Body of pancreas (tissue), 4 donors: ENCODE measurements at regions not wholly inside any gene's neighbourhood (a gene's known extent, or its start where the extent isn't known, plus 50 kb on each side); places are given as distances from the start of the nearest gene placed in this dataset.

ENCODE experiments used
- ATAC-seq: fragments of 150-250 bp; one replicate; pipeline ENCODE4 v1.9.1; 2016
- DNase-seq, 4 donors: peaks; one replicate each; pipeline ENCODE4 v3.0.0-alpha.2; 2019
- H3K27ac ChIP-seq, 4 donors: fragments of 200-600 bp; sonication (generic); 1 replicate in 3 of 4; 2 replicates in 1 of 4; pipeline versions ENCODE4 v1.5.1 to v1.6.1; 2016 to 2019; ENCODE audit warnings: mild to moderate bottlenecking in 1 of 4, mixed read lengths in 1 of 4, moderate library complexity in 1 of 4
- H3K27me3 ChIP-seq, 2 donors: fragments of 200-600 bp; sonication (generic); one replicate each; pipeline ENCODE4 v1.6.0; 2016; ENCODE audit warnings: mild to moderate bottlenecking in 1 of 2
- H3K36me3 ChIP-seq, 2 donors: fragments of 200-600 bp; sonication (generic); replicated peaks in 1 of 2; 2 replicates each; pipeline ENCODE4 v1.5.1; 2016; ENCODE audit warnings: low read depth in 2 of 2; ENCODE audit not compliant: insufficient read depth in 1 of 2
- H3K4me1 ChIP-seq: fragments of 200-600 bp; sonication (generic); one replicate; pipeline ENCODE4 v1.6.0; 2016
- H3K4me3 ChIP-seq, 2 donors: fragments of 200-600 bp; sonication (generic); 1 replicate in 1 of 2; 2 replicates in 1 of 2; pipeline ENCODE4 v1.5.1; 2016 to 2019
- H3K9me3 ChIP-seq, 3 donors: fragments of 200-600 bp; sonication (generic); 1 replicate in 2 of 3; 2 replicates in 1 of 3; pipeline ENCODE4 v1.5.1; 2016
- POLR2A ChIP-seq, 3 donors: fragments of 450-650 bp; IDR thresholded peaks; one replicate each; pipeline ENCODE4 v1.6.1; 2016; ENCODE audit warnings: antibody characterized with exemption in 3 of 3, mild to moderate bottlenecking in 2 of 3
- WGBS, 2 donors: methylation state at CpG; one replicate each; pipeline ENCODE4 v1.1.5; 2017; 5-methylcytosine and 5-hydroxymethylcytosine counted together
- intact Hi-C: fragments of 100-400 bp; cut with DNase I; formaldehyde crosslinking; loops from one replicate; pipeline ENCODE4 v1.15.1; 2023
- TF ChIP-seq, protein P1 (sequence below), 7 experiments: fragments of 450-650 bp in 4 of 7; fragments of 200-600 bp in 3 of 7; sonication (generic) in 3 of 7; IDR thresholded peaks; one replicate each; pipeline ENCODE4 v1.5.1; 2016 to 2019; ENCODE audit warnings: antibody characterized with exemption in 7 of 7

DNA sequence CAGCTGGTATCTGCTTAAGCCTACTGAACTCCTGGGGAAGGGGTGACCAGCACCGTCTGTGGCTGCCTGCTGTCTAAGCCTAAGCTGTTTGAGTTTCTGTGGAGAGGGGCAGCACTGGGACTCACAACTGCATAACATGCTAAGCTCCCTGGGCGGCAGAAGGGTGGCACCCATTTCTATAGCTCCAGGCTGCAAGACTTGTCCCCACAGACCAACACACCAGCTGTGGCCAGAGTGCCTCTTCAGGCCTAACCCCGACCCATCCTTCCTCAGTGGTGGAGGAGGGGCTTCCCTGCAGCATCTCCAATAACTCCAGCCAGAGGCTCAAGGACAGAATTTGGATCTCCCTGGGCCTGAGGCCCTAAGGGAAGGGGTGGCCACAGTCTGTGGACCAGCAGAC, 464.1 kb downstream of the SEMA3D start:
- Histone ChIP-seq H3K4me3 (no peak overlapping the region), H3K36me3 (no peaks in the 10 kb centered on the region), H3K9me3 (no peaks in the 10 kb centered on the region), H3K27me3 (no peaks in the 10 kb centered on the region), H3K4me1 (no peaks in the 10 kb centered on the region), H3K27ac (no peak overlapping the region)
- no peak for DNase-seq
- TF ChIP-seq, protein P1, sequence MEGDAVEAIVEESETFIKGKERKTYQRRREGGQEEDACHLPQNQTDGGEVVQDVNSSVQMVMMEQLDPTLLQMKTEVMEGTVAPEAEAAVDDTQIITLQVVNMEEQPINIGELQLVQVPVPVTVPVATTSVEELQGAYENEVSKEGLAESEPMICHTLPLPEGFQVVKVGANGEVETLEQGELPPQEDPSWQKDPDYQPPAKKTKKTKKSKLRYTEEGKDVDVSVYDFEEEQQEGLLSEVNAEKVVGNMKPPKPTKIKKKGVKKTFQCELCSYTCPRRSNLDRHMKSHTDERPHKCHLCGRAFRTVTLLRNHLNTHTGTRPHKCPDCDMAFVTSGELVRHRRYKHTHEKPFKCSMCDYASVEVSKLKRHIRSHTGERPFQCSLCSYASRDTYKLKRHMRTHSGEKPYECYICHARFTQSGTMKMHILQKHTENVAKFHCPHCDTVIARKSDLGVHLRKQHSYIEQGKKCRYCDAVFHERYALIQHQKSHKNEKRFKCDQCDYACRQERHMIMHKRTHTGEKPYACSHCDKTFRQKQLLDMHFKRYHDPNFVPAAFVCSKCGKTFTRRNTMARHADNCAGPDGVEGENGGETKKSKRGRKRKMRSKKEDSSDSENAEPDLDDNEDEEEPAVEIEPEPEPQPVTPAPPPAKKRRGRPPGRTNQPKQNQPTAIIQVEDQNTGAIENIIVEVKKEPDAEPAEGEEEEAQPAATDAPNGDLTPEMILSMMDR (IDR thresholded peaks at IDR 0.05): no peak
- TF ChIP-seq POLR2A (IDR thresholded peaks at IDR 0.05): no peak
- no peak for ATAC-seq
- intact Hi-C loops: no loop called here
- 53 to 80% methylated on average over 1 to 3 of the region's 3 CpGs for WGBS, 2 donors

DNA sequence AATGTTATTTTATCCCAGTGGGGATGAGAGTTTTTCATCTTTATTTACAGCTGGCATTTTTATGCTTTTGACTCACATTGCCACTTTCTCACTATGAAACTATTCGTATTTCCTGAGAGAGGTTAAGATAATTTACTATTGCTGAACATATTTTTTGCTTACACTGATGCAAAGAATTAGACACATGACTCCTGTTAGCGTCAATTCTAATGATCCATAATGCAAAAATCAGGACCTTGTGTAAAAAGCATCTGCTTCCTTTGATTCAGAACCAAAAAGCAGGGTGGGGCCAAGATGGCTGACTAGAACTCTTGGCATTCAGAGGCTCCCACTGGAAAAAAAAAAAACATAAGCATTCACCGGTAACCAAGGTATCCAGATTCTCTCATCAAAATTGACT, 464.8 kb downstream of the SEMA3D start:
- H3K27me3 ChIP-seq: no peaks in the 10 kb centered on the region
- H3K36me3 ChIP-seq: no peaks in the 10 kb centered on the region
- ATAC-seq: no peak
- H3K4me1 ChIP-seq: no peaks in the 10 kb centered on the region
- no peaks in the 10 kb centered on the region for H3K9me3 ChIP-seq
- H3K27ac ChIP-seq: no peak overlapping the region
- WGBS, 2 donors: 77 to 78% methylated on average over 3 of the region's 3 CpGs
- no peak overlapping the region for H3K4me3 ChIP-seq
- TF ChIP-seq, protein P1 (IDR thresholded peaks at IDR 0.05): no peak
- TF ChIP-seq POLR2A (IDR thresholded peaks at IDR 0.05): no peak
- intact Hi-C loops: no loop called here
- DNase-seq: no peak

DNA sequence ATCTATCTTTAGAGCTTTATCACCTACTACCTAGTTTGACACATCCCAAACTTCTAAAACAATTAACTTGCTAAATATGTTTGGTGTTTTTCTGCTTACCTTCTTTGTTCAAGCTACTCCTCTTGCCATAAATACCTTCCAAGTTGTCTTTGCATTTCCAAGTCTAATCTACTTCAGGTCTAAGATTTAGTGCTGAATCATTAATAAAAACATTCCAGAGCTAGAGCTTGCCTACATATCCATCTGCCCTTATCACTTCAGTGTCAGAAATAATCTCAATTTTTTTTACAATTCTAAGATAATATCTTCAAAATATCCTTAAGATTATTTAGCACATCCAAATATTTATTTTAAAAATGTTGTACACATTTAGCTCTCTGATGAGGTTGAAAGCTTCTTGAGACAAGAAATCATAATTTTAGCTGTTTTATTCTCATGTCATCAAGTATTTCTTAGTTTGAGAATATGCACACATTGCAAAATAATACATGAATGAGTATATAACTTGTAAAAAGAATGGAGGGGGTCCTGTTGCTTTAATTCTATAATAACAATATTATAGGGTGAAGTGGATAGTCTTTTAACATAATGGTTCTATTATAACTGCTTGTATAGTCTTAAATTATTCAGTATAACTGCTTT, 466.3 kb downstream of the SEMA3D start:
- Histone ChIP-seq H3K27ac (no peak overlapping the region), H3K4me3 (no peak overlapping the region), H3K36me3 (no peaks in the 10 kb centered on the region), H3K27me3 (no peaks in the 10 kb centered on the region), H3K9me3 (no peaks in the 10 kb centered on the region), H3K4me1 (no peaks in the 10 kb centered on the region)
- DNase-seq (no peak), ATAC-seq (no peak)
- intact Hi-C loops: no loop called here
- no peak for TF ChIP-seq POLR2A (IDR thresholded peaks at IDR 0.05)
- TF ChIP-seq, protein P1 (IDR thresholded peaks at IDR 0.05): no peak

DNA sequence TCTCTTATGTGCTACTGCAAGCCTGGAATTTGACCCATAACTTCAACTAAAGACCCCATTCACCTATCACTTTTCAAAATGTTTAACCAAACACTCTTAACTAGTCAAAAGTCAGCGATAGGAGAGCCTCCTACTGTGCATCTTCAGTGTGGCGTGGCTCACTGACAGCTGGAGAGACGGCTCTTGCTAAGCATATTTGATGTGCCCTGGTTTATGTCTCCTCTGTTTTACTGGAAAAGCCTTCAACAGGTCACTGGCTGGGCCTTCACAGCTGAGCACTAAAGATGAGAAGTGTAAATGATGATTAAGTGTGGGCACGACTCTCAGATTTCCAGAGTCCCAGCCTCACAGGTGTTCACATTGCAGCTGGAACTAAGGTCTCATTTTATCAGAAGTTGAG, 472.1 kb downstream of the SEMA3D start:
- WGBS, 2 donors: 32 to 33% methylated on average over 4 of the region's 4 CpGs
- H3K27me3 ChIP-seq: no peaks in the 10 kb centered on the region

More for the DNA sequence above, 472.1 kb downstream of the SEMA3D start:
- no peak overlapping the region for H3K4me3 ChIP-seq
- intact Hi-C loops: no loop called here
- no peaks in the 10 kb centered on the region for H3K4me1 ChIP-seq
- TF ChIP-seq, protein P1 (IDR thresholded peaks at IDR 0.05): no peak
- TF ChIP-seq POLR2A (IDR thresholded peaks at IDR 0.05): no peak
- DNase-seq (no peak), ATAC-seq (no peak)
- H3K27ac ChIP-seq: no peak overlapping the region
- no peaks in the 10 kb centered on the region for H3K9me3 ChIP-seq
- no peaks in the 10 kb centered on the region for H3K36me3 ChIP-seq
